Calu3 (cell line): ENCODE measurements at regions not wholly inside any gene's neighbourhood (a gene's known extent, or its start where the extent isn't known, plus 50 kb on each side); places are given as distances from the start of the nearest gene placed in this dataset.

Experiments used
- BruUV-seq: library from RNA; stranded (reverse); fragments of 400-500 nt; replicated peaks from 2 replicates; lab custom pipeline; 2021; lab: Mats Ljungman, UMichigan
- CTCF ChIA-PET: fragments of 300-600 bp; sonication (Branson Sonifier 250); formaldehyde crosslinking; loops from one replicate; lab custom pipeline; 2022; ENCODE audit warnings: antibody characterized with exemption; lab: Charles Lee
- DNase-seq: peaks from one replicate; pipeline ENCODE4 v3.0.0; 2022
- H3K27ac Mint-ChIP-seq: one replicate; pipeline ENCODE4 v1.8.0; 2022; ENCODE audit warnings: mixed read lengths; ENCODE audit not compliant: unreplicated experiment
- H3K27me3 Mint-ChIP-seq: one replicate; pipeline ENCODE4 v1.8.0; 2022; ENCODE audit warnings: mixed read lengths; ENCODE audit not compliant: unreplicated experiment
- H3K36me3 Mint-ChIP-seq: one replicate; pipeline ENCODE4 v1.8.0; 2022; ENCODE audit warnings: mild to moderate bottlenecking, moderate library complexity, mixed read lengths; ENCODE audit not compliant: insufficient read depth, unreplicated experiment
- H3K4me1 Mint-ChIP-seq: one replicate; pipeline ENCODE4 v1.8.0; 2022; ENCODE audit warnings: mild to moderate bottlenecking, low read depth, mixed read lengths; ENCODE audit not compliant: unreplicated experiment
- H3K4me3 Mint-ChIP-seq: one replicate; pipeline ENCODE4 v1.8.0; 2022; ENCODE audit warnings: mild to moderate bottlenecking, low read depth, moderate library complexity, mixed read lengths; ENCODE audit not compliant: unreplicated experiment
- H3K9me3 Mint-ChIP-seq: one replicate; pipeline ENCODE4 v1.8.0; 2022; ENCODE audit warnings: low read depth, mixed read lengths; ENCODE audit not compliant: unreplicated experiment
- intact Hi-C: fragments of 100-400 bp; cut with micrococcal nuclease; formaldehyde crosslinking; loops from one replicate; pipeline ENCODE4 v1.10.0; 2022; ENCODE audit not compliant: unreplicated experiment
- TF ChIP-seq, protein P1 (sequence below): fragments of 200-600 bp; IDR thresholded peaks from one replicate; pipeline ENCODE4 v1.8.0; 2022; ENCODE audit warnings: antibody characterized with exemption; ENCODE audit not compliant: unreplicated experiment

GRCh38 chr16:73214825-73215677 lies 167.1 kb upstream of the ZFHX3 start:
- Mint-ChIP-seq H3K4me3 (no peak overlapping the region), H3K27ac (no peak overlapping the region), H3K27me3 (no peaks in the 10 kb centered on the region), H3K9me3 (no peaks in the 10 kb centered on the region), H3K4me1 (peaks cover 14% of the 10 kb centered on the region), H3K36me3 (no peaks in the 10 kb centered on the region)
- TF ChIP-seq, protein P1, sequence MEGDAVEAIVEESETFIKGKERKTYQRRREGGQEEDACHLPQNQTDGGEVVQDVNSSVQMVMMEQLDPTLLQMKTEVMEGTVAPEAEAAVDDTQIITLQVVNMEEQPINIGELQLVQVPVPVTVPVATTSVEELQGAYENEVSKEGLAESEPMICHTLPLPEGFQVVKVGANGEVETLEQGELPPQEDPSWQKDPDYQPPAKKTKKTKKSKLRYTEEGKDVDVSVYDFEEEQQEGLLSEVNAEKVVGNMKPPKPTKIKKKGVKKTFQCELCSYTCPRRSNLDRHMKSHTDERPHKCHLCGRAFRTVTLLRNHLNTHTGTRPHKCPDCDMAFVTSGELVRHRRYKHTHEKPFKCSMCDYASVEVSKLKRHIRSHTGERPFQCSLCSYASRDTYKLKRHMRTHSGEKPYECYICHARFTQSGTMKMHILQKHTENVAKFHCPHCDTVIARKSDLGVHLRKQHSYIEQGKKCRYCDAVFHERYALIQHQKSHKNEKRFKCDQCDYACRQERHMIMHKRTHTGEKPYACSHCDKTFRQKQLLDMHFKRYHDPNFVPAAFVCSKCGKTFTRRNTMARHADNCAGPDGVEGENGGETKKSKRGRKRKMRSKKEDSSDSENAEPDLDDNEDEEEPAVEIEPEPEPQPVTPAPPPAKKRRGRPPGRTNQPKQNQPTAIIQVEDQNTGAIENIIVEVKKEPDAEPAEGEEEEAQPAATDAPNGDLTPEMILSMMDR, result no peak
- BruUV-seq, result no TSS peak
- intact Hi-C loops, result no loop called here
- CTCF ChIA-PET, result interaction anchor here (0.6 to 0.7 kb wide), 2 partner anchors 226 to 1147 kb away, joined by 3 to 9 read pairs; no protein-coding TSS in a partner anchor
- DNase-seq, result no peak

DNA sequence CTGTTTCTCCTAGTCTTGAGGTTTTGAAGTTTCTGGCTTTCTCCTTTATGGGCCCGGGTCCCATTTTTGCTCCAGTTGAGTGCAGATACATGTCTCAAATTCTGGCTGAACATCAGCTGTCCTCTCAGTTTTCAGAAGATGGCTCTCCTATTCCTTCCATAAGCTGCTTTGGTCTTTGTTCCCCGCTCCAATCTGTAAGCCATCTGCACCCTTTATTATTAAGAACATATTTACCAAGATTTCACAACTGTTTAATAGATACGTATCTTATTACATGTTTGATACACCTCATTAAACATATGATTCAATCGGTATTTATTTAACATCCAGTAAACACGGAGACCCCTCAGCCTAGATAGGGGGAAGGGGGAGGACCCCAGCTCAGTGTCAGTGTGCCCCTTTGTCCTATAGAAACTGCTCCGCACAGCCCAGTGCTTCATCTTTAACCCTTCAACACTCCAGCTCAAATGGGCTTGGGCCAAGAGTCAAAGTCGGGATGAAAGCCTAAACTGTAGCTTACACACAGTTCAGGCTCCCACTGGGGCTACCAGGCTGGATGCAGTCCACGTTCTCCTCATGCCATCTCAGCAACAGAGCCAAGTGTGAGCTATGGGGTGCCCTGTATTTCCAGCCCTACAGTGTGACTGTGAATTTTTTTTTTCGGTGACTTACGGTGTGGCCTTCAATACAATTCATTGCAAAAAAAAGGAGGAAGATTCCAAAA lies 166.0 kb upstream of the ZFHX3 start:
- CTCF ChIA-PET, result interaction anchor here (0.6 to 0.7 kb wide), 2 partner anchors 227 to 1145 kb away, joined by 3 to 9 read pairs; no protein-coding TSS in a partner anchor
- H3K9me3 Mint-ChIP-seq, result no peaks in the 10 kb centered on the region
- H3K4me3 Mint-ChIP-seq, result no peak overlapping the region
- H3K4me1 Mint-ChIP-seq, result peaks cover 14% of the 10 kb centered on the region
- no peak overlapping the region for H3K27ac Mint-ChIP-seq
- intact Hi-C loops, result no loop called here
- no TSS peak for BruUV-seq
- no peaks in the 10 kb centered on the region for H3K36me3 Mint-ChIP-seq
- TF ChIP-seq, protein P1, result no peak
- no peaks in the 10 kb centered on the region for H3K27me3 Mint-ChIP-seq
- no peak for DNase-seq

- Mint-ChIP-seq H3K27me3 (no peaks in the 10 kb centered on the region), H3K4me1 (peaks cover 14% of the 10 kb centered on the region), H3K4me3 (no peak overlapping the region), H3K27ac (no peak overlapping the region), H3K36me3 (no peaks in the 10 kb centered on the region), H3K9me3 (no peaks in the 10 kb centered on the region)
- TF ChIP-seq, protein P1, result no peak
- no peak for DNase-seq
- intact Hi-C loops, result no loop called here
- BruUV-seq, result no TSS peak
- CTCF ChIA-PET, result no interaction called here
Observed at GRCh38 chr16:73212431-73212830, 164.5 kb upstream of the ZFHX3 start.

DNA sequence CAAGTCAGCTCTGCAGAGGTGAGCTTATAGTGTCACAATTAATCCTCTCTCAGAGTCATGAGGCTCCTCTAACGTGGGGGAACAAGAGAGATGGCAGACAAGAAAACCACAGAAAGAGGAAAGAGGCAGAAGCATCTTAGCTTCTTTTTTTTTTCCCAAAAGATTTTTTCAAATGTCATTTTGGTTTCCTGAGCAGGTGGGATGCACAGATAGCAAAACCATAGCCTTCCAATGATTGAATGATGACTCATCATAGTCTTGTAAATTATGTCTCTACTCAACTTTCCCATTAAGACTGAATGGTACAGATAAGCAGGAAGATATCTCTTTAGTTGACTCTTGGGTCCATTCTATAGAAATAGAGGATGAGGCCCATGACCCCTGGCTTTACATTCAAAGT lies 162.8 kb upstream of the ZFHX3 start:
- no peak for DNase-seq
- CTCF ChIA-PET, result no interaction called here
- intact Hi-C loops, result no loop called here
- Mint-ChIP-seq H3K36me3 (no peaks in the 10 kb centered on the region), H3K9me3 (no peaks in the 10 kb centered on the region), H3K27ac (no peak overlapping the region), H3K4me1 (peaks cover 2% of the 10 kb centered on the region), H3K27me3 (no peaks in the 10 kb centered on the region), H3K4me3 (no peak overlapping the region)
- TF ChIP-seq, protein P1, result no peak
- no TSS peak for BruUV-seq
